Urinary bladder (tissue), 3 donors: ENCODE measurements at regions not wholly inside any gene's neighbourhood (a gene's known extent, or its start where the extent isn't known, plus 50 kb on each side); places are given as distances from the start of the nearest gene placed in this dataset.

Experiments used
- DNase-seq: peaks from one replicate; pipeline ENCODE4 v3.0.0-alpha.2; 2015; ENCODE audit errors: extremely low spot score
- H3K27ac ChIP-seq: one replicate; pipeline ENCODE4 v1.5.1; 2013; ENCODE audit warnings: low read depth, mild to moderate bottlenecking, moderate library complexity
- H3K36me3 ChIP-seq: one replicate; pipeline ENCODE4 v1.6.1; 2013; ENCODE audit warnings: mild to moderate bottlenecking, moderate library complexity; ENCODE audit not compliant: insufficient read depth
- H3K4me1 ChIP-seq: one replicate; pipeline ENCODE4 v1.6.1; 2013; ENCODE audit warnings: mild to moderate bottlenecking, moderate library complexity; ENCODE audit not compliant: insufficient read depth
- H3K4me3 ChIP-seq: one replicate; pipeline ENCODE4 v1.5.1; 2013; ENCODE audit warnings: low read depth, low read length
- WGBS: extraction: QIAGEN DNeasy Blood & Tissue Kit; methylation state at CpG from one replicate; pipeline ENCODE4 v1.1.7; 2013; 5-methylcytosine and 5-hydroxymethylcytosine counted together
- donor health status: healthy with polysubstance abuse.
- donor health status: healthy.

- Histone ChIP-seq H3K27ac (no peak overlapping the region), H3K4me3 (no peak overlapping the region), H3K36me3 (peaks cover 1% of the 10 kb centered on the region), H3K4me1 (no peaks in the 10 kb centered on the region)
- DNase-seq: no peak
Observed at GRCh38 chr4:34178476-34178875, 2065.8 kb downstream of the ARAP2 start.

GRCh38 chr4:34181311-34181841 lies 2062.9 kb downstream of the ARAP2 start:
- peaks cover 1% of the 10 kb centered on the region for H3K36me3 ChIP-seq
- no peak for DNase-seq
- 51% methylated on average over 2 of the region's 2 CpGs for WGBS

GRCh38 chr4:34181891-34182290 lies 2062.4 kb downstream of the ARAP2 start:
- Histone ChIP-seq H3K4me3 (no peak overlapping the region), H3K27ac (no peak overlapping the region), H3K36me3 (no peaks in the 10 kb centered on the region), H3K4me1 (no peaks in the 10 kb centered on the region)
- no peak for DNase-seq
- 56% methylated on average over 2 of the region's 2 CpGs for WGBS

More at GRCh38 chr4:34181311-34181841, 2062.9 kb downstream of the ARAP2 start:
- Histone ChIP-seq H3K4me3 (no peak overlapping the region), H3K27ac (no peak overlapping the region), H3K4me1 (no peaks in the 10 kb centered on the region)

GRCh38 chr4:34182306-34182705 lies 2062.0 kb downstream of the ARAP2 start:
- no peak for DNase-seq
- Histone ChIP-seq H3K4me3 (no peak overlapping the region), H3K36me3 (no peaks in the 10 kb centered on the region), H3K27ac (no peak overlapping the region), H3K4me1 (no peaks in the 10 kb centered on the region)
- WGBS: 36% methylated on average over 4 of the region's 4 CpGs

- no peaks in the 10 kb centered on the region for H3K4me1 ChIP-seq
- no peaks in the 10 kb centered on the region for H3K36me3 ChIP-seq
- H3K27ac ChIP-seq: no peak overlapping the region
- no peak for DNase-seq
- H3K4me3 ChIP-seq: no peak overlapping the region
- 58% methylated on average over 3 of the region's 3 CpGs for WGBS
Observed at GRCh38 chr4:34183926-34184325, 2060.4 kb downstream of the ARAP2 start.

- Histone ChIP-seq H3K27ac (no peak overlapping the region), H3K4me3 (no peak overlapping the region), H3K36me3 (no peaks in the 10 kb centered on the region), H3K4me1 (no peaks in the 10 kb centered on the region)
- WGBS: 53% methylated on average over 1 of the region's 1 CpG
- DNase-seq: no peak
Observed at GRCh38 chr4:34187056-34187455, 2057.3 kb downstream of the ARAP2 start.

GRCh38 chr4:34191443-34191842 lies 2052.9 kb downstream of the ARAP2 start:
- no peaks in the 10 kb centered on the region for H3K4me1 ChIP-seq
- H3K36me3 ChIP-seq: no peaks in the 10 kb centered on the region
- no peak overlapping the region for H3K4me3 ChIP-seq
- no peak for DNase-seq
- no peak overlapping the region for H3K27ac ChIP-seq

- no peak overlapping the region for H3K27ac ChIP-seq
- WGBS: 67% methylated on average over 5 of the region's 5 CpGs
- no peak overlapping the region for H3K4me3 ChIP-seq
- H3K36me3 ChIP-seq: no peaks in the 10 kb centered on the region
- no peaks in the 10 kb centered on the region for H3K4me1 ChIP-seq
- DNase-seq: no peak
Observed at GRCh38 chr4:34193451-34194154, 2050.7 kb downstream of the ARAP2 start.

- no peaks in the 10 kb centered on the region for H3K36me3 ChIP-seq
- WGBS: 91% methylated on average over 2 of the region's 2 CpGs
- H3K27ac ChIP-seq: no peak overlapping the region
- H3K4me3 ChIP-seq: no peak overlapping the region
- no peak for DNase-seq
- H3K4me1 ChIP-seq: no peaks in the 10 kb centered on the region
Observed at GRCh38 chr4:34194585-34194984, 2049.7 kb downstream of the ARAP2 start.

GRCh38 chr4:34196375-34196774 lies 2047.9 kb downstream of the ARAP2 start:
- H3K36me3 ChIP-seq: no peaks in the 10 kb centered on the region
- no peak overlapping the region for H3K4me3 ChIP-seq
- H3K4me1 ChIP-seq: no peaks in the 10 kb centered on the region
- DNase-seq: no peak
- no peak overlapping the region for H3K27ac ChIP-seq
- WGBS: 73% methylated on average over 2 of the region's 2 CpGs

GRCh38 chr4:34198966-34199365 lies 2045.3 kb downstream of the ARAP2 start:
- no peak for DNase-seq
- H3K36me3 ChIP-seq: no peaks in the 10 kb centered on the region
- H3K27ac ChIP-seq: no peak overlapping the region
- no peak overlapping the region for H3K4me3 ChIP-seq
- 75% methylated on average over 1 of the region's 1 CpG for WGBS
- H3K4me1 ChIP-seq: no peaks in the 10 kb centered on the region

- 96% methylated on average over 2 of the region's 2 CpGs for WGBS
- no peak overlapping the region for H3K4me3 ChIP-seq
- H3K27ac ChIP-seq: no peak overlapping the region
- no peaks in the 10 kb centered on the region for H3K4me1 ChIP-seq
- no peaks in the 10 kb centered on the region for H3K36me3 ChIP-seq
- DNase-seq: no peak
Observed at GRCh38 chr4:34200535-34200934, 2043.8 kb downstream of the ARAP2 start.

- DNase-seq: no peak
- no peaks in the 10 kb centered on the region for H3K4me1 ChIP-seq
- no peak overlapping the region for H3K27ac ChIP-seq
- H3K36me3 ChIP-seq: no peaks in the 10 kb centered on the region
- no peak overlapping the region for H3K4me3 ChIP-seq
Observed at GRCh38 chr4:34202154-34202553, 2042.2 kb downstream of the ARAP2 start.

- Histone ChIP-seq H3K4me3 (no peak overlapping the region), H3K36me3 (no peaks in the 10 kb centered on the region), H3K4me1 (no peaks in the 10 kb centered on the region), H3K27ac (no peak overlapping the region)
- 67% methylated on average over 1 of the region's 1 CpG for WGBS
- DNase-seq: no peak
Observed at GRCh38 chr4:34220601-34221000, 2023.7 kb downstream of the ARAP2 start.

- no peaks in the 10 kb centered on the region for H3K36me3 ChIP-seq
- no peaks in the 10 kb centered on the region for H3K4me1 ChIP-seq
- H3K4me3 ChIP-seq: no peak overlapping the region
- WGBS: 61% methylated on average over 1 of the region's 1 CpG
- no peak for DNase-seq
- H3K27ac ChIP-seq: peak overlapping the region; percentile 2
Observed at GRCh38 chr4:34221986-34222385, 2022.3 kb downstream of the ARAP2 start.
